ENCODE measurements at regions not wholly inside any gene's neighbourhood (a gene's known extent, or its start where the extent isn't known, plus 50 kb on each side); places are given as distances from the start of the nearest gene placed in this dataset.

DNA sequence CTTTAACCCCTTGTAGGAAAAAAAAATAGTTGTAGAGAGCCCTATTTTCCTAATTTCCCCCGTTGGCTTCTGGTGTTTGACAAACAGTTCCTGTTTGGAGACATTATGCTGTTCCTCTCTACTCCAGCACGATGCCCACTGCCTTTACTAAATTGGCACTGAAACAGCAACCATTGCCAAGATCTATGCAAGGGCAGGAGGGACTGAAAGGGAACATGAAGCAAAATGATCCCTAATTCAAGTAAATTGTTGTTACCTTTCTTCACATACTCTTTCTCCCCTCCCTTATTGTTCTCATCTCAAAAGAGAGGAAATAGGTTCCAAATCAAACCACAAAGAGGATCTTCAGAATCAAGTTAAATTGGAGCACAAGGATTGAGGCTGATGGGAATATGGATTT lies 764.1 kb upstream of the MMS22L start:
- ATAC-seq, result no peak
- TF ChIP-seq ZNF8 (CRISPR knock-in tag; IDR thresholded peaks at IDR 0.05), result no peak
- TF ChIP-seq CSDC2 (CRISPR knock-in tag; IDR thresholded peaks at IDR 0.05), result no peak
- TF ChIP-seq ZFP3 (CRISPR knock-in tag; IDR thresholded peaks at IDR 0.05), result no peak
- no peak for TF ChIP-seq OSR1 (CRISPR knock-in tag; IDR thresholded peaks at IDR 0.05)
- TF ChIP-seq PPARA (CRISPR knock-in tag; IDR thresholded peaks at IDR 0.05; ENCODE audit: borderline replicate concordance), result no peak
- TF ChIP-seq BACH2 (CRISPR knock-in tag; IDR thresholded peaks at IDR 0.05; ENCODE audit: borderline replicate concordance), result no peak
- TF ChIP-seq, protein P1, sequence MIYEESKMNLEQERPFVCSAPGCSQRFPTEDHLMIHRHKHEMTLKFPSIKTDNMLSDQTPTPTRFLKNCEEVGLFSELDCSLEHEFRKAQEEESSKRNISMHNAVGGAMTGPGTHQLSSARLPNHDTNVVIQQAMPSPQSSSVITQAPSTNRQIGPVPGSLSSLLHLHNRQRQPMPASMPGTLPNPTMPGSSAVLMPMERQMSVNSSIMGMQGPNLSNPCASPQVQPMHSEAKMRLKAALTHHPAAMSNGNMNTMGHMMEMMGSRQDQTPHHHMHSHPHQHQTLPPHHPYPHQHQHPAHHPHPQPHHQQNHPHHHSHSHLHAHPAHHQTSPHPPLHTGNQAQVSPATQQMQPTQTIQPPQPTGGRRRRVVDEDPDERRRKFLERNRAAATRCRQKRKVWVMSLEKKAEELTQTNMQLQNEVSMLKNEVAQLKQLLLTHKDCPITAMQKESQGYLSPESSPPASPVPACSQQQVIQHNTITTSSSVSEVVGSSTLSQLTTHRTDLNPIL (CRISPR knock-in tag; IDR thresholded peaks at IDR 0.05; ENCODE audit: low read depth), result no peak
- no peak for TF ChIP-seq ZNF70 (CRISPR knock-in tag; IDR thresholded peaks at IDR 0.05)
- no peak for TF ChIP-seq RARB (CRISPR knock-in tag; IDR thresholded peaks at IDR 0.05)
- no peak for TF ChIP-seq ZFP30 (CRISPR knock-in tag; IDR thresholded peaks at IDR 0.05)
- TF ChIP-seq GLIS3 (CRISPR knock-in tag; IDR thresholded peaks at IDR 0.05), result no peak
- no peak for TF ChIP-seq CSRNP3 (CRISPR knock-in tag; IDR thresholded peaks at IDR 0.05)
- no peak for TF ChIP-seq ISL1 (CRISPR knock-in tag; IDR thresholded peaks at IDR 0.05)
- no peak for TF ChIP-seq SNAI2 (CRISPR knock-in tag; IDR thresholded peaks at IDR 0.05)
- TF ChIP-seq ZC3H10 (CRISPR knock-in tag; IDR thresholded peaks at IDR 0.05), result no peak
- no peak for TF ChIP-seq ZNF565 (CRISPR knock-in tag; conservative IDR thresholded peaks at IDR 0.05; ENCODE audit: low read depth)
- TF ChIP-seq, protein P2, sequence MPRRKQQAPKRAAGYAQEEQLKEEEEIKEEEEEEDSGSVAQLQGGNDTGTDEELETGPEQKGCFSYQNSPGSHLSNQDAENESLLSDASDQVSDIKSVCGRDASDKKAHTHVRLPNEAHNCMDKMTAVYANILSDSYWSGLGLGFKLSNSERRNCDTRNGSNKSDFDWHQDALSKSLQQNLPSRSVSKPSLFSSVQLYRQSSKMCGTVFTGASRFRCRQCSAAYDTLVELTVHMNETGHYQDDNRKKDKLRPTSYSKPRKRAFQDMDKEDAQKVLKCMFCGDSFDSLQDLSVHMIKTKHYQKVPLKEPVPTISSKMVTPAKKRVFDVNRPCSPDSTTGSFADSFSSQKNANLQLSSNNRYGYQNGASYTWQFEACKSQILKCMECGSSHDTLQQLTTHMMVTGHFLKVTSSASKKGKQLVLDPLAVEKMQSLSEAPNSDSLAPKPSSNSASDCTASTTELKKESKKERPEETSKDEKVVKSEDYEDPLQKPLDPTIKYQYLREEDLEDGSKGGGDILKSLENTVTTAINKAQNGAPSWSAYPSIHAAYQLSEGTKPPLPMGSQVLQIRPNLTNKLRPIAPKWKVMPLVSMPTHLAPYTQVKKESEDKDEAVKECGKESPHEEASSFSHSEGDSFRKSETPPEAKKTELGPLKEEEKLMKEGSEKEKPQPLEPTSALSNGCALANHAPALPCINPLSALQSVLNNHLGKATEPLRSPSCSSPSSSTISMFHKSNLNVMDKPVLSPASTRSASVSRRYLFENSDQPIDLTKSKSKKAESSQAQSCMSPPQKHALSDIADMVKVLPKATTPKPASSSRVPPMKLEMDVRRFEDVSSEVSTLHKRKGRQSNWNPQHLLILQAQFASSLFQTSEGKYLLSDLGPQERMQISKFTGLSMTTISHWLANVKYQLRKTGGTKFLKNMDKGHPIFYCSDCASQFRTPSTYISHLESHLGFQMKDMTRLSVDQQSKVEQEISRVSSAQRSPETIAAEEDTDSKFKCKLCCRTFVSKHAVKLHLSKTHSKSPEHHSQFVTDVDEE (CRISPR knock-in tag; IDR thresholded peaks at IDR 0.05), result no peak

- TF ChIP-seq CSRNP3 (CRISPR knock-in tag; IDR thresholded peaks at IDR 0.05), result no peak
- TF ChIP-seq ZFP3 (CRISPR knock-in tag; IDR thresholded peaks at IDR 0.05), result no peak
- no peak for TF ChIP-seq POU6F1 (CRISPR knock-in tag; IDR thresholded peaks at IDR 0.05; ENCODE audit: borderline replicate concordance, low read depth)
- no peak for TF ChIP-seq ARNTL (CRISPR knock-in tag; IDR thresholded peaks at IDR 0.05; ENCODE audit: borderline replicate concordance, low read depth)
- no peak for TF ChIP-seq ZNF8 (CRISPR knock-in tag; IDR thresholded peaks at IDR 0.05)
- TF ChIP-seq CSDC2 (CRISPR knock-in tag; IDR thresholded peaks at IDR 0.05), result no peak
- no peak for TF ChIP-seq ZNF70 (CRISPR knock-in tag; IDR thresholded peaks at IDR 0.05)
- TF ChIP-seq, protein P2 (CRISPR knock-in tag; IDR thresholded peaks at IDR 0.05), result no peak
- no peak for TF ChIP-seq TCF4 (CRISPR knock-in tag; IDR thresholded peaks at IDR 0.05; ENCODE audit: borderline replicate concordance)
- no peak for TF ChIP-seq SNAI2 (CRISPR knock-in tag; IDR thresholded peaks at IDR 0.05)
- TF ChIP-seq, protein P1 (CRISPR knock-in tag; IDR thresholded peaks at IDR 0.05; ENCODE audit: low read depth), result no peak
- TF ChIP-seq ZNF565 (CRISPR knock-in tag; conservative IDR thresholded peaks at IDR 0.05; ENCODE audit: low read depth), result no peak
- TF ChIP-seq ISL1 (CRISPR knock-in tag; IDR thresholded peaks at IDR 0.05), result no peak
- ATAC-seq, result no peak
These were observed 764.9 kb upstream of the MMS22L start for GRCh38 chr6:98047871-98048270.

Measured in SK-N-SH treated with all-trans-retinoic acid at 6 μM for 48 hours (cell line).